A673 (cell line): ENCODE measurements at regions not wholly inside any gene's neighbourhood (a gene's known extent, or its start where the extent isn't known, plus 50 kb on each side); places are given as distances from the start of the nearest gene placed in this dataset.

Experiments
- BruUV-seq: library from RNA; stranded (reverse); fragments of 400-500 nt; replicated peaks from 2 replicates; lab custom pipeline; 2021; lab: Mats Ljungman, UMichigan
- CTCF ChIA-PET: fragments of 300-600 bp; sonication (Branson Sonifier 250); formaldehyde crosslinking; loops from one replicate; lab custom pipeline; 2022; ENCODE audit warnings: antibody characterized with exemption; lab: Charles Lee
- POLR2A ChIA-PET: fragments of 300-600 bp; sonication (Branson Sonifier 250); formaldehyde crosslinking; loops from one replicate; lab custom pipeline; 2022; ENCODE audit warnings: antibody characterized with exemption; ENCODE audit not compliant: low non-redundant PET; lab: Charles Lee
- DNase-seq: peaks from one replicate; pipeline ENCODE4 v3.0.0-alpha.2; 2015; ENCODE audit warnings: low spot score
- H3K27ac ChIP-seq: fragments of 200-600 bp; sonication (generic); 2 replicates; pipeline ENCODE4 v1.5.1; 2016; ENCODE audit warnings: mixed run types, low read depth, mild to moderate bottlenecking, mixed read lengths, antibody characterized with exemption, low read length; ENCODE audit not compliant: poor library complexity, severe bottlenecking
- H3K27me3 ChIP-seq: fragments of 200-600 bp; sonication (generic); replicated peaks from 2 replicates; pipeline ENCODE4 v1.6.1; 2017; ENCODE audit warnings: mixed run types, low read depth, mild to moderate bottlenecking, mixed read lengths, antibody characterized with exemption, low read length; ENCODE audit not compliant: insufficient read depth, poor library complexity
- H3K36me3 ChIP-seq: fragments of 200-600 bp; sonication (generic); 2 replicates; pipeline ENCODE4 v1.6.1; 2016; ENCODE audit warnings: mixed run types, mild to moderate bottlenecking, mixed read lengths, antibody characterized with exemption, low read length; ENCODE audit not compliant: insufficient read depth, poor library complexity, severe bottlenecking
- H3K4me1 ChIP-seq: fragments of 200-600 bp; sonication (generic); 2 replicates; pipeline ENCODE4 v1.6.1; 2017; ENCODE audit warnings: mixed run types, mild to moderate bottlenecking, mixed read lengths, antibody characterized with exemption, low read length; ENCODE audit not compliant: insufficient read depth, poor library complexity, severe bottlenecking
- H3K4me3 ChIP-seq: fragments of 200-600 bp; sonication (generic); 2 replicates; pipeline ENCODE4 v1.5.1; 2016; ENCODE audit warnings: low read depth, mixed run types, mild to moderate bottlenecking, mixed read lengths, low read length; ENCODE audit not compliant: poor library complexity, severe bottlenecking
- H3K9me3 ChIP-seq: fragments of 200-600 bp; sonication (generic); 2 replicates; pipeline ENCODE4 v1.6.1; 2016; ENCODE audit warnings: mixed run types, low read depth, mild to moderate bottlenecking, mixed read lengths, antibody characterized with exemption, low read length; ENCODE audit not compliant: poor library complexity, severe bottlenecking
- CTCF ChIP-seq: fragments of 300-800, 200-600 bp; sonication (generic); conservative IDR thresholded peaks from 2 replicates; pipeline ENCODE4 v1.5.1; 2017; ENCODE audit warnings: low read depth, mild to moderate bottlenecking, antibody characterized with exemption, low read length, moderate library complexity, mixed read lengths
- EZH2 ChIP-seq: fragments of 200-600 bp; sonication (generic); IDR thresholded peaks from 2 replicates; pipeline ENCODE4 v1.6.1; 2017; ENCODE audit warnings: borderline replicate concordance, low read depth, mild to moderate bottlenecking, mixed read lengths, antibody characterized with exemption, low read length; ENCODE audit not compliant: poor library complexity, severe bottlenecking
- intact Hi-C: fragments of 100-400 bp; cut with micrococcal nuclease; formaldehyde crosslinking; loops from one replicate; pipeline ENCODE4 v1.10.0; 2022; ENCODE audit not compliant: unreplicated experiment

GRCh38 chr6:44052419-44053023 lies 74.7 kb downstream of the MRPL14 start:
- no TSS peak for BruUV-seq
- Histone ChIP-seq H3K27me3 (no peaks in the 10 kb centered on the region), H3K9me3 (no peaks in the 10 kb centered on the region), H3K4me3 (no peak overlapping the region), H3K4me1 (peaks cover 38% of the 10 kb centered on the region), H3K27ac (peak overlapping the region; percentile 45), H3K36me3 (no peaks in the 10 kb centered on the region)
- ChIA-PET CTCF (interaction anchor here (0.7 kb wide), 1 partner anchor 126 kb away, joined by 3 read pairs; no protein-coding TSS in a partner anchor), POLR2A (no interaction called here)
- DNase-seq: no peak
- intact Hi-C loops: no loop called here
- TF ChIP-seq CTCF: no peak
- no peak for TF ChIP-seq EZH2

GRCh38 chr6:44051515-44051914 lies 75.7 kb downstream of the MRPL14 start:
- H3K27ac ChIP-seq: no peak overlapping the region
- DNase-seq: no peak
- no peak overlapping the region for H3K4me3 ChIP-seq
- H3K36me3 ChIP-seq: no peaks in the 10 kb centered on the region
- intact Hi-C loops: no loop called here
- ChIA-PET CTCF (no interaction called here), POLR2A (no interaction called here)
- H3K9me3 ChIP-seq: no peaks in the 10 kb centered on the region
- BruUV-seq: no TSS peak
- no peak for TF ChIP-seq CTCF
- H3K27me3 ChIP-seq: no peaks in the 10 kb centered on the region
- peaks cover 28% of the 10 kb centered on the region for H3K4me1 ChIP-seq

- Histone ChIP-seq H3K36me3 (no peaks in the 10 kb centered on the region), H3K27ac (no peak overlapping the region), H3K9me3 (no peaks in the 10 kb centered on the region), H3K4me1 (peaks cover 24% of the 10 kb centered on the region), H3K27me3 (no peaks in the 10 kb centered on the region), H3K4me3 (no peak overlapping the region)
- BruUV-seq: no TSS peak
- TF ChIP-seq CTCF (no peak), EZH2 (no peak)
- CTCF ChIA-PET: no interaction called here
- intact Hi-C loops: no loop called here
- DNase-seq: no peak
- POLR2A ChIA-PET: interaction anchor here (0.6 kb wide), 1 partner anchor 278 kb away, joined by 4 read pairs; no protein-coding TSS in a partner anchor
Observed at GRCh38 chr6:44050872-44051505, 76.3 kb downstream of the MRPL14 start.
